AG04449 (cell line): ENCODE measurements at regions not wholly inside any gene's neighbourhood (a gene's known extent, or its start where the extent isn't known, plus 50 kb on each side); places are given as distances from the start of the nearest gene placed in this dataset.

ENCODE experiments used
- CTCF ChIA-PET: fragments of 350-600 bp; formaldehyde crosslinking; extraction: SDS; loops from one replicate; lab custom pipeline; 2021; ENCODE audit warnings: antibody characterized with exemption; lab: Yijun Ruan, JAX
- POLR2A ChIA-PET: fragments of 400-600, 350-600 bp; formaldehyde crosslinking; extraction: SDS; loops from one replicate; lab custom pipeline; 2020; ENCODE audit warnings: antibody characterized with exemption, inconsistent platforms; lab: Yijun Ruan, JAX
- DNase-seq: peaks from one replicate; pipeline ENCODE4 v3.0.0-alpha.2; 2010; ENCODE audit warnings: low read depth, low spot score
- H3K4me3 ChIP-seq: 2 replicates; pipeline ENCODE4 v1.5.1; 2011; ENCODE audit warnings: low read depth, mild to moderate bottlenecking, control low read depth, low read length
- CTCF ChIP-seq: IDR thresholded peaks from one replicate; pipeline ENCODE4 v1.5.1; 2011; ENCODE audit warnings: mild to moderate bottlenecking, moderate library complexity, low read length, control low read depth, inconsistent platforms; ENCODE audit not compliant: insufficient read depth; ENCODE audit errors: missing control alignments

DNA sequence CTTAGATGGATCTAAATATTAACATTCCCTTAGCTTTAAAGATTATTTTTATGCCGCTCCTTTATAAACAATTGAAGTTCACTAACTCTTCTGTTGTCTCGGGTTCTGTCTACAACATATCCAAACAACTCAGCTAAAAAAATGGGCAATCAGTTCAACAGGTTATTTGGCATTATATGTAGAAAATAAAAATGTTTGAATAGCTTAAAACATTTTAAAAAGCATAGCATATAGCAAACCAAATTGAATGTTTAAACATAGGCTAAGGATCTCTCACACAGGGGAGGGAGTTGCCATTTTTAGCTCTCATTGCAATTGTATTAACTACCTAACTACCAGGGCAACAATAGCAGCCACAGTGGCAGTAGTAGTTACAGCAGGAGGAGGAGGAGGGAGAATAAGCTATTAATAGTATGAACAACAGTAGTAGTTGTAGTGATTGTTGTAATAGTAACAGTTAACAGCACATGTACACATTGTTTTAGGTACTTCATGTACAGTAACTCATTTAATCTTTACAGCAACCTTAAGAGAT lies 404.2 kb downstream of the KCNRG start:
- H3K4me3 ChIP-seq: no peak overlapping the region
- TF ChIP-seq CTCF: no peak
- ChIA-PET CTCF (interaction anchor here (1.2 kb wide), 2 partner anchors 8 to 12 kb away, joined by 3 to 4 read pairs; no protein-coding TSS in a partner anchor), POLR2A (no interaction called here)
- no peak for DNase-seq

- ChIA-PET CTCF (interaction anchor here (1.2 kb wide), 2 partner anchors 8 to 12 kb away, joined by 3 to 4 read pairs; no protein-coding TSS in a partner anchor), POLR2A (no interaction called here)
- no peak overlapping the region for H3K4me3 ChIP-seq
- no peak for TF ChIP-seq CTCF
- DNase-seq: no peak
These were observed 404.7 kb downstream of the KCNRG start for GRCh38 chr13:50419896-50420295.

GRCh38 chr13:50420718-50421472 lies 405.7 kb downstream of the KCNRG start:
- ChIA-PET CTCF (interaction anchor here (1.2 kb wide), 1 partner anchor 9 kb away, joined by 4 read pairs; no protein-coding TSS in a partner anchor), POLR2A (no interaction called here)
- TF ChIP-seq CTCF: no peak
- DNase-seq: no peak
- H3K4me3 ChIP-seq: no peak overlapping the region

GRCh38 chr13:50421473-50422130 lies 406.4 kb downstream of the KCNRG start:
- no peak overlapping the region for H3K4me3 ChIP-seq
- TF ChIP-seq CTCF: no peak
- POLR2A ChIA-PET: no interaction called here
- CTCF ChIA-PET: interaction anchor here (1.1 kb wide), 1 partner anchor 380 kb away, joined by 3 read pairs; no protein-coding TSS in a partner anchor
- no peak for DNase-seq

GRCh38 chr13:50422181-50423148 lies 407.2 kb downstream of the KCNRG start:
- no peak for TF ChIP-seq CTCF
- CTCF ChIA-PET: interaction anchor here (1.1 kb wide), 1 partner anchor 379 kb away, joined by 3 read pairs; no protein-coding TSS in a partner anchor
- DNase-seq: no peak
- POLR2A ChIA-PET: no interaction called here
- no peak overlapping the region for H3K4me3 ChIP-seq
